NOMO-1 treated with dmso at 0.1 percent for 144 hours (cell line): ENCODE measurements at regions not wholly inside any gene's neighbourhood (a gene's known extent, or its start where the extent isn't known, plus 50 kb on each side); places are given as distances from the start of the nearest gene placed in this dataset.
"Not testable (repeated sequence)": the region's sequence is repeated elsewhere in the genome, so short reads cannot be mapped to it uniquely, and the experiment has no call there.

Source experiments
- DNase-seq: peaks from one replicate; lab custom pipeline; 2025; ENCODE audit not compliant: unreplicated experiment; lab: John Stamatoyannopoulos, UW

GRCh38 chr14:56026506-56026905, 91.7 kb upstream of the PELI2 start:
- DNase-seq = no peak

- no peak for DNase-seq
Observed at GRCh38 chr14:56027421-56027820, 90.8 kb upstream of the PELI2 start.

GRCh38 chr14:56027916-56028712, 90.1 kb upstream of the PELI2 start:
- DNase-seq = no peak

GRCh38 chr14:56036353-56036752, 81.9 kb upstream of the PELI2 start:
- no peak for DNase-seq

- DNase-seq = no peak
Observed at GRCh38 chr14:56040121-56040520, 78.1 kb upstream of the PELI2 start.

GRCh38 chr14:56044196-56044595, 74.0 kb upstream of the PELI2 start:
- no peak for DNase-seq

- no peak for DNase-seq
Observed at GRCh38 chr14:56046546-56046945, 71.7 kb upstream of the PELI2 start.

- DNase-seq = no peak
Observed at GRCh38 chr14:56046996-56047395, 71.2 kb upstream of the PELI2 start.

GRCh38 chr14:56049536-56049935, 68.7 kb upstream of the PELI2 start:
- DNase-seq = no peak

- DNase-seq = no peak
Observed at GRCh38 chr14:56055511-56055910, 62.7 kb upstream of the PELI2 start.

GRCh38 chr14:56056031-56056430, 62.2 kb upstream of the PELI2 start:
- no peak for DNase-seq

- DNase-seq = no peak
Observed at GRCh38 chr14:56057071-56057741, 61.0 kb upstream of the PELI2 start.

GRCh38 chr14:56057767-56058166, 60.4 kb upstream of the PELI2 start:
- no peak for DNase-seq

GRCh38 chr14:56059054-56059453, 59.2 kb upstream of the PELI2 start:
- no peak for DNase-seq

GRCh38 chr14:56061051-56061450, 57.2 kb upstream of the PELI2 start:
- DNase-seq = no peak

GRCh38 chr14:56063131-56063530, 55.1 kb upstream of the PELI2 start:
- no peak for DNase-seq

- no peak for DNase-seq
Observed at GRCh38 chr14:56064513-56064912, 53.7 kb upstream of the PELI2 start.

- DNase-seq = not testable (repeated sequence)
Observed at GRCh38 chr14:56065199-56065598, 53.0 kb upstream of the PELI2 start.

GRCh38 chr14:56065621-56066290, 52.5 kb upstream of the PELI2 start:
- DNase-seq = no peak
